Neural cell (in vitro differentiated cells): ENCODE measurements at regions not wholly inside any gene's neighbourhood (a gene's known extent, or its start where the extent isn't known, plus 50 kb on each side); places are given as distances from the start of the nearest gene placed in this dataset.

ENCODE experiments used
- H2AFZ ChIP-seq: fragments of 200-600, 300-800 bp; sonication (generic), shearing (Covaris generic); 2 replicates; pipeline ENCODE4 v1.6.0; 2014; ENCODE audit warnings: low read depth, mild to moderate bottlenecking, antibody characterized with exemption, low read length, moderate library complexity
- H3F3A ChIP-seq: fragments of 200-600 bp; shearing (Covaris generic); 2 replicates; pipeline ENCODE4 v1.6.1; 2016; ENCODE audit warnings: mild to moderate bottlenecking, moderate library complexity, mixed read lengths, antibody characterized with exemption, low read length; ENCODE audit not compliant: insufficient read depth, poor library complexity, severe bottlenecking
- H3K27ac ChIP-seq: fragments of 200-600, 300-800 bp; sonication (generic), shearing (Covaris generic); 2 replicates; pipeline ENCODE4 v1.5.1; 2014; ENCODE audit warnings: mild to moderate bottlenecking, low read length, moderate library complexity
- H3K27me3 ChIP-seq: fragments of 300-800, 200-600 bp; sonication (generic), shearing (Covaris generic); 2 replicates; pipeline ENCODE4 v1.6.0; 2014; ENCODE audit warnings: mild to moderate bottlenecking, low read depth, low read length, moderate library complexity; ENCODE audit not compliant: insufficient read depth
- H3K36me3 ChIP-seq: fragments of 300-800, 200-600 bp; sonication (generic), shearing (Covaris generic); 2 replicates; pipeline ENCODE4 v1.5.1; 2014; ENCODE audit warnings: mild to moderate bottlenecking, antibody characterized with exemption, low read length, moderate library complexity; ENCODE audit not compliant: insufficient read depth
- H3K4me2 ChIP-seq: fragments of 300-800, 200-600 bp; sonication (generic), shearing (Covaris generic); 2 replicates; pipeline ENCODE4 v1.6.0; 2014; ENCODE audit warnings: mild to moderate bottlenecking, low read length
- H3K4me3 ChIP-seq: fragments of 300-800, 200-600 bp; sonication (generic), shearing (Covaris generic); 2 replicates; pipeline ENCODE4 v1.5.1; 2014; ENCODE audit warnings: mild to moderate bottlenecking, low read length, moderate library complexity
- H3K79me2 ChIP-seq: fragments of 200-600 bp; shearing (Covaris generic); replicated peaks from 2 replicates; pipeline ENCODE4 v1.6.0; 2014; ENCODE audit warnings: mild to moderate bottlenecking, low read length, moderate library complexity; ENCODE audit not compliant: insufficient read depth
- H3K9ac ChIP-seq: fragments of 300-800, 200-600 bp; sonication (generic), shearing (Covaris generic); 2 replicates; pipeline ENCODE4 v1.6.1; 2016; ENCODE audit warnings: mild to moderate bottlenecking, low read length, mixed read lengths
- H3K9me2 ChIP-seq: fragments of 200-600 bp; shearing (Covaris generic); 2 replicates; pipeline ENCODE4 v1.6.1; 2016; ENCODE audit warnings: mild to moderate bottlenecking, low read length, mixed read lengths; ENCODE audit not compliant: insufficient read depth
- H3K9me3 ChIP-seq: fragments of 200-600, 300-800 bp; sonication (generic), shearing (Covaris generic); 2 replicates; pipeline ENCODE4 v1.6.1; 2016; ENCODE audit warnings: mild to moderate bottlenecking, mixed run types, low read length, moderate library complexity, mixed read lengths
- H4K20me1 ChIP-seq: fragments of 200-600 bp; shearing (Covaris generic); 2 replicates; pipeline ENCODE4 v1.6.1; 2016; ENCODE audit warnings: mild to moderate bottlenecking, mixed run types; ENCODE audit not compliant: insufficient read depth
- CTCF ChIP-seq: fragments of 450-650 bp; IDR thresholded peaks from 2 replicates; pipeline ENCODE4 v1.5.1; 2014; ENCODE audit warnings: antibody characterized with exemption, mild to moderate bottlenecking, moderate library complexity; ENCODE audit not compliant: poor library complexity, severe bottlenecking
- EP300 ChIP-seq: fragments of 450-650 bp; conservative IDR thresholded peaks from 2 replicates; pipeline ENCODE4 v1.6.1; 2014; ENCODE audit warnings: antibody characterized with exemption, mild to moderate bottlenecking, moderate library complexity; ENCODE audit not compliant: poor library complexity, severe bottlenecking
- EZH2 ChIP-seq: fragments of 200-600, 300-800 bp; shearing (Covaris generic), sonication (generic); IDR thresholded peaks from 2 replicates; pipeline ENCODE4 v1.6.1; 2014; ENCODE audit warnings: antibody characterized with exemption, low read length, borderline replicate concordance, mild to moderate bottlenecking; ENCODE audit not compliant: insufficient read depth, poor library complexity, severe bottlenecking
- MXI1 ChIP-seq: fragments of 450-650 bp; conservative IDR thresholded peaks from 2 replicates; pipeline ENCODE4 v1.6.1; 2014; ENCODE audit warnings: antibody characterized with exemption, mild to moderate bottlenecking; ENCODE audit not compliant: poor library complexity, severe bottlenecking
- POLR2AphosphoS5 ChIP-seq: IDR thresholded peaks from 2 replicates; pipeline ENCODE4 v1.6.1; 2012
- RAD21 ChIP-seq: fragments of 450-650 bp; conservative IDR thresholded peaks from 2 replicates; pipeline ENCODE4 v1.6.1; 2014; ENCODE audit warnings: antibody characterized with exemption, mild to moderate bottlenecking, moderate library complexity
- REST ChIP-seq: IDR thresholded peaks from 2 replicates; pipeline ENCODE4 v1.6.1; 2012; ENCODE audit warnings: borderline replicate concordance
- SMC3 ChIP-seq: fragments of 450-650 bp; conservative IDR thresholded peaks from 2 replicates; pipeline ENCODE4 v1.6.1; 2014; ENCODE audit warnings: antibody characterized with exemption, mild to moderate bottlenecking, moderate library complexity; ENCODE audit not compliant: poor library complexity
- TAF1 ChIP-seq: IDR thresholded peaks from 2 replicates; pipeline ENCODE4 v1.6.1; 2012; ENCODE audit warnings: low read depth

GRCh38 chr18:40079786-40080185, 1875.2 kb upstream of the PIK3C3 start:
- Histone ChIP-seq H3K9ac (no peak overlapping the region), H2AFZ (no peak overlapping the region), H3K79me2 (no peaks in the 10 kb centered on the region), H3K27me3 (no peaks in the 10 kb centered on the region), H4K20me1 (no peaks in the 10 kb centered on the region), H3K9me2 (no peaks in the 10 kb centered on the region), H3K4me3 (no peak overlapping the region), H3F3A (no peaks in the 10 kb centered on the region), H3K9me3 (no peaks in the 10 kb centered on the region), H3K27ac (no peak overlapping the region), H3K36me3 (no peaks in the 10 kb centered on the region), H3K4me2 (no peak overlapping the region)
- no peak for TF ChIP-seq RAD21
- TF ChIP-seq TAF1: no peak
- no peak for TF ChIP-seq POLR2AphosphoS5
- TF ChIP-seq MXI1: no peak
- TF ChIP-seq REST: no peak
- no peak for TF ChIP-seq EP300
- TF ChIP-seq SMC3: no peak
- no peak for TF ChIP-seq EZH2
- TF ChIP-seq CTCF: no peak

GRCh38 chr18:40075616-40076015, 1879.4 kb upstream of the PIK3C3 start:
- H4K20me1 ChIP-seq: no peaks in the 10 kb centered on the region
- TF ChIP-seq POLR2AphosphoS5: peak; percentile 19
- TF ChIP-seq SMC3: no peak
- no peak for TF ChIP-seq EP300
- TF ChIP-seq EZH2: no peak
- no peak overlapping the region for H3K4me2 ChIP-seq
- no peak overlapping the region for H3K4me3 ChIP-seq
- no peaks in the 10 kb centered on the region for H3K27me3 ChIP-seq
- no peak overlapping the region for H2AFZ ChIP-seq
- H3K9me3 ChIP-seq: no peaks in the 10 kb centered on the region
- no peaks in the 10 kb centered on the region for H3K9me2 ChIP-seq
- no peak overlapping the region for H3K27ac ChIP-seq
- H3F3A ChIP-seq: no peaks in the 10 kb centered on the region
- H3K79me2 ChIP-seq: no peaks in the 10 kb centered on the region
- no peak overlapping the region for H3K9ac ChIP-seq
- H3K36me3 ChIP-seq: no peaks in the 10 kb centered on the region

GRCh38 chr18:40072761-40073160, 1882.3 kb upstream of the PIK3C3 start:
- no peaks in the 10 kb centered on the region for H3K9me2 ChIP-seq
- no peak overlapping the region for H3K4me2 ChIP-seq
- TF ChIP-seq TAF1 (no peak), SMC3 (no peak), CTCF (no peak), EP300 (no peak), RAD21 (no peak), REST (no peak), MXI1 (no peak)
- no peak overlapping the region for H3K4me3 ChIP-seq
- no peak overlapping the region for H2AFZ ChIP-seq
- no peak overlapping the region for H3K9ac ChIP-seq
- no peaks in the 10 kb centered on the region for H3F3A ChIP-seq
- no peaks in the 10 kb centered on the region for H3K27me3 ChIP-seq
- H3K79me2 ChIP-seq: no peaks in the 10 kb centered on the region
- H3K9me3 ChIP-seq: no peaks in the 10 kb centered on the region
- no peaks in the 10 kb centered on the region for H3K36me3 ChIP-seq
- no peaks in the 10 kb centered on the region for H4K20me1 ChIP-seq
- H3K27ac ChIP-seq: no peak overlapping the region
